ENCODE measurements at regions not wholly inside any gene's neighbourhood (a gene's known extent, or its start where the extent isn't known, plus 50 kb on each side); places are given as distances from the start of the nearest gene placed in this dataset.

DNA sequence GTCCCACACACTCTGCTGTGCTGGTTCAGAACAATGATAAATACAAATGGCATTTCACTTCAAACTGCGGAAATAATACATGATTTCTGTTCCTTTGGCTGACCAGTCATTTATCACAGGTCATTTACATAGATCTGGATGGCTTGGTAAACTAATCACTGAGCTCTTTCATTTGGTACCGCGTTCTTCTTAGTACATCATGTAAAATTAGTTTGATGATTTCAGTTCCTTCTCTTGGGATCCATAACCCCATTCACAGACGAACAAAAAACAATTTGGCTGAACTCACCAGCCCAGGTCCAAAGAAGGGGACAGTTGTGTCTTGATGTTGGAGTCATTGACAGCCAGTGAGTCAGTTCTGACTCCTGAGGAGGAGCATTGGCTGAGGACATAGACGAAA lies 689.8 kb downstream of the INHBA start:
- H3K4me3 ChIP-seq (ENCODE audit: low read length, poor library complexity, severe bottlenecking) = no peak overlapping the region
- no peaks in the 10 kb centered on the region for H4K20me1 ChIP-seq (ENCODE audit: insufficient read depth, low read length, poor library complexity, severe bottlenecking)
- no peak overlapping the region for H3K9ac ChIP-seq (ENCODE audit: low read depth, low read length, poor library complexity, severe bottlenecking)
- no peaks in the 10 kb centered on the region for H3K4me1 ChIP-seq (ENCODE audit: insufficient read depth, low read length, poor library complexity, severe bottlenecking)
- H3K9me3 ChIP-seq (ENCODE audit: insufficient read depth, low read depth, low read length) = no peaks in the 10 kb centered on the region
- H3F3A ChIP-seq (ENCODE audit: low read depth) = no peaks in the 10 kb centered on the region
- H3K36me3 ChIP-seq (ENCODE audit: insufficient read depth, low read length) = no peaks in the 10 kb centered on the region
- TF ChIP-seq, protein P1, sequence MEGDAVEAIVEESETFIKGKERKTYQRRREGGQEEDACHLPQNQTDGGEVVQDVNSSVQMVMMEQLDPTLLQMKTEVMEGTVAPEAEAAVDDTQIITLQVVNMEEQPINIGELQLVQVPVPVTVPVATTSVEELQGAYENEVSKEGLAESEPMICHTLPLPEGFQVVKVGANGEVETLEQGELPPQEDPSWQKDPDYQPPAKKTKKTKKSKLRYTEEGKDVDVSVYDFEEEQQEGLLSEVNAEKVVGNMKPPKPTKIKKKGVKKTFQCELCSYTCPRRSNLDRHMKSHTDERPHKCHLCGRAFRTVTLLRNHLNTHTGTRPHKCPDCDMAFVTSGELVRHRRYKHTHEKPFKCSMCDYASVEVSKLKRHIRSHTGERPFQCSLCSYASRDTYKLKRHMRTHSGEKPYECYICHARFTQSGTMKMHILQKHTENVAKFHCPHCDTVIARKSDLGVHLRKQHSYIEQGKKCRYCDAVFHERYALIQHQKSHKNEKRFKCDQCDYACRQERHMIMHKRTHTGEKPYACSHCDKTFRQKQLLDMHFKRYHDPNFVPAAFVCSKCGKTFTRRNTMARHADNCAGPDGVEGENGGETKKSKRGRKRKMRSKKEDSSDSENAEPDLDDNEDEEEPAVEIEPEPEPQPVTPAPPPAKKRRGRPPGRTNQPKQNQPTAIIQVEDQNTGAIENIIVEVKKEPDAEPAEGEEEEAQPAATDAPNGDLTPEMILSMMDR (conservative IDR thresholded peaks at IDR 0.05; ENCODE audit: low read length) = no peak
- no peak for TF ChIP-seq EZH2phosphoT487 (IDR thresholded peaks at IDR 0.05; ENCODE audit: borderline replicate concordance)
- H3K4me2 ChIP-seq (ENCODE audit: low read depth, low read length, poor library complexity, severe bottlenecking) = no peak overlapping the region
- no peaks in the 10 kb centered on the region for H3K27me3 ChIP-seq (ENCODE audit: insufficient read depth, low read length, poor library complexity, severe bottlenecking)
- no peaks in the 10 kb centered on the region for H3K9me2 ChIP-seq (replicated peaks; ENCODE audit: low read depth, low read length)
- no peak overlapping the region for H2AFZ ChIP-seq (ENCODE audit: low read length)
- H3K79me2 ChIP-seq (ENCODE audit: insufficient read depth, low read length) = no peaks in the 10 kb centered on the region

DNA sequence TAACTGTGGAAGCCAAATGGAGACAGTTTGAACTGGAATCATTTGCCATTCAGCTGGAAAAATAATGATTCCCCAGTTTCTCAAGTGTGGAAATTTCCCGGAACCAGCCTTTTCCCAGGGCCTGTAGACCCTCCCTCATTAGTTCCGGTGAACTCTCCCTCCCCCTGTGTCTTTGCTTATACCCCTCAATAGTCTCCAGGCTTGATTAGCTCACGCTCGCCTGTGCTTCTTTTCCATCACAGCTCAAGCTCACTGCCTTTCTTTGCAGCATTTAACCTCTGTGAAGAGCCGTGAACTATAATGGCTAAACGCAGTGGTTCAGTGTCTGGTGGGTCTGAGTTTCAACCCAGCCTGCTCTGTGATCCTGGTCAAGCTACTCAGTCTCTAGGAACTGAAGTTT lies 690.8 kb downstream of the INHBA start:
- Histone ChIP-seq H3F3A (ENCODE audit: low read depth) (no peaks in the 10 kb centered on the region), H3K79me2 (ENCODE audit: insufficient read depth, low read length) (no peaks in the 10 kb centered on the region), H3K36me3 (ENCODE audit: insufficient read depth, low read length) (no peaks in the 10 kb centered on the region), H3K9me2 (replicated peaks; ENCODE audit: low read depth, low read length) (no peaks in the 10 kb centered on the region), H3K9me3 (ENCODE audit: insufficient read depth, low read depth, low read length) (no peaks in the 10 kb centered on the region), H3K27me3 (ENCODE audit: insufficient read depth, low read length, poor library complexity, severe bottlenecking) (no peaks in the 10 kb centered on the region), H4K20me1 (ENCODE audit: insufficient read depth, low read length, poor library complexity, severe bottlenecking) (no peaks in the 10 kb centered on the region), H3K9ac (ENCODE audit: low read depth, low read length, poor library complexity, severe bottlenecking) (no peak overlapping the region), H2AFZ (ENCODE audit: low read length) (no peak overlapping the region), H3K4me1 (ENCODE audit: insufficient read depth, low read length, poor library complexity, severe bottlenecking) (no peaks in the 10 kb centered on the region), H3K4me2 (ENCODE audit: low read depth, low read length, poor library complexity, severe bottlenecking) (no peak overlapping the region), H3K4me3 (ENCODE audit: low read length, poor library complexity, severe bottlenecking) (no peak overlapping the region)
- TF ChIP-seq EZH2phosphoT487 (IDR thresholded peaks at IDR 0.05; ENCODE audit: borderline replicate concordance) = no peak
- TF ChIP-seq, protein P1 (conservative IDR thresholded peaks at IDR 0.05; ENCODE audit: low read length) = no peak

DNA sequence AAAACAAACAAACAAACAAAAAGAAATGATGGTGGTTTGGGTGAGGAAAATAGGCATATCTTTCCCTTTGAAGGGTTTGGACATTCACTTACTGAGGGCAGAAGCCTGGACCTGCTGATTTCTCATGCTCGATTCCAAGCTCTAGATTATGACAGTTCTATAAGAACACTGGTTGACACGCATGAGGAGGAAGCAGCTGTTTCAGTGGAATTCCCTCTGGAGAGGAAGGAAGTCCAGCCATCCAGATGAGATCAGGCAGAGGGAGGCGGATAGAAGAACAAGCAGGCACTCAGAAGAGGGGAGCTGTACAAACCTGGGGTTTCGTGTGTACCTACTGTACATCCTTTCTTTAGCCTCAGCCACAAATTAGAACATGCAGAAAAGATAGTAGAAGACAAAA lies 691.9 kb downstream of the INHBA start:
- H3K4me1 ChIP-seq (ENCODE audit: insufficient read depth, low read length, poor library complexity, severe bottlenecking) = no peaks in the 10 kb centered on the region
- no peaks in the 10 kb centered on the region for H3K27me3 ChIP-seq (ENCODE audit: insufficient read depth, low read length, poor library complexity, severe bottlenecking)
- TF ChIP-seq, protein P1 (conservative IDR thresholded peaks at IDR 0.05; ENCODE audit: low read length) = no peak
- TF ChIP-seq EZH2phosphoT487 (IDR thresholded peaks at IDR 0.05; ENCODE audit: borderline replicate concordance) = no peak
- no peaks in the 10 kb centered on the region for H3F3A ChIP-seq (ENCODE audit: low read depth)
- H3K36me3 ChIP-seq (ENCODE audit: insufficient read depth, low read length) = no peaks in the 10 kb centered on the region
- H3K4me2 ChIP-seq (ENCODE audit: low read depth, low read length, poor library complexity, severe bottlenecking) = no peak overlapping the region
- no peaks in the 10 kb centered on the region for H3K9me2 ChIP-seq (replicated peaks; ENCODE audit: low read depth, low read length)
- H3K9me3 ChIP-seq (ENCODE audit: insufficient read depth, low read depth, low read length) = no peaks in the 10 kb centered on the region
- H3K4me3 ChIP-seq (ENCODE audit: low read length, poor library complexity, severe bottlenecking) = no peak overlapping the region
- H4K20me1 ChIP-seq (ENCODE audit: insufficient read depth, low read length, poor library complexity, severe bottlenecking) = no peaks in the 10 kb centered on the region
- H2AFZ ChIP-seq (ENCODE audit: low read length) = no peak overlapping the region
- H3K79me2 ChIP-seq (ENCODE audit: insufficient read depth, low read length) = no peaks in the 10 kb centered on the region
- H3K9ac ChIP-seq (ENCODE audit: low read depth, low read length, poor library complexity, severe bottlenecking) = no peak overlapping the region
